Upper lobe of left lung (tissue), 4 donors: ENCODE measurements at regions not wholly inside any gene's neighbourhood (a gene's known extent, or its start where the extent isn't known, plus 50 kb on each side); places are given as distances from the start of the nearest gene placed in this dataset.

Experiments
- CTCF ChIP-seq, 6 experiments: fragments of 450-650 bp in 4 of 6; fragments of 200-600 bp in 2 of 6; sonication (generic) in 2 of 6; IDR thresholded peaks; one replicate each; pipeline ENCODE4 v1.5.1; 2016 to 2019; ENCODE audit warnings: antibody characterized with exemption in 6 of 6
- POLR2A ChIP-seq, 4 donors: fragments of 450-650 bp; IDR thresholded peaks; one replicate each; pipeline ENCODE4 v1.5.1; 2016 to 2017; ENCODE audit warnings: antibody characterized with exemption in 4 of 4, mild to moderate bottlenecking in 2 of 4

- no peak for TF ChIP-seq CTCF (IDR thresholded peaks at IDR 0.05)
- no peak for TF ChIP-seq POLR2A (IDR thresholded peaks at IDR 0.05)
These were observed 671.7 kb downstream of the BRD1 start for GRCh38 chr22:49155770-49156580.
